IMR-90 (cell line): ENCODE measurements at regions not wholly inside any gene's neighbourhood (a gene's known extent, or its start where the extent isn't known, plus 50 kb on each side); places are given as distances from the start of the nearest gene placed in this dataset.

Experiments
- ATAC-seq: fragments of 200-7000 bp; cut with Tn5 transposase; 2 replicates; pipeline ENCODE4 v1.9.1; 2020; ENCODE audit warnings: low read depth, mild to moderate bottlenecking, moderate library complexity
- BruUV-seq: library from RNA; stranded (reverse); fragments of 400-500 nt; replicated peaks from 2 replicates; lab custom pipeline; 2021; lab: Mats Ljungman, UMichigan
- CTCF ChIA-PET: fragments of 300-600 bp; formaldehyde crosslinking; extraction: SDS; loops from one replicate; lab custom pipeline; 2021; ENCODE audit warnings: antibody characterized with exemption; lab: Yijun Ruan, JAX
- POLR2A ChIA-PET: fragments of 300-600 bp; sonication (Branson Sonifier 250); formaldehyde crosslinking; loops from one replicate; lab custom pipeline; 2022; ENCODE audit warnings: antibody characterized with exemption; ENCODE audit not compliant: unreplicated experiment; lab: Charles Lee
- DNase-seq: peaks from one replicate; pipeline ENCODE4 v3.0.0; 2013
- H2AFZ ChIP-seq: replicated peaks from 2 replicates; pipeline ENCODE3; 2013; ENCODE audit warnings: low read length, mild to moderate bottlenecking; ENCODE audit not compliant: poor library complexity
- H2AK5ac ChIP-seq: 2 replicates; pipeline ENCODE4 v1.6.1; 2013; ENCODE audit warnings: low read depth, low read length, inconsistent platforms
- H2AK9ac ChIP-seq: replicated peaks from 2 replicates; pipeline ENCODE3; 2013; ENCODE audit warnings: mild to moderate bottlenecking, low read depth, low read length, moderate library complexity; ENCODE audit not compliant: poor library complexity
- H2BK120ac ChIP-seq: 2 replicates; pipeline ENCODE4 v1.6.1; 2013; ENCODE audit warnings: low read depth, low read length, inconsistent platforms
- H2BK15ac ChIP-seq: 3 replicates; pipeline ENCODE4 v1.6.1; 2013; ENCODE audit warnings: low read depth, low read length, inconsistent platforms
- H2BK20ac ChIP-seq: 2 replicates; pipeline ENCODE4 v1.6.1; 2013; ENCODE audit warnings: low read depth, mild to moderate bottlenecking, inconsistent platforms, low read length, moderate library complexity
- H2BK5ac ChIP-seq: 2 replicates; pipeline ENCODE4 v1.6.1; 2013; ENCODE audit warnings: mild to moderate bottlenecking, low read depth, low read length, inconsistent platforms; ENCODE audit not compliant: poor library complexity, severe bottlenecking
- H3K14ac ChIP-seq: replicated peaks from 2 replicates; pipeline ENCODE4 v1.6.1; 2013; ENCODE audit warnings: low read depth, low read length, inconsistent platforms
- H3K18ac ChIP-seq: 2 replicates; pipeline ENCODE4 v1.6.1; 2013; ENCODE audit warnings: low read depth, low read length, control low read depth
- H3K23ac ChIP-seq: 2 replicates; pipeline ENCODE4 v1.6.1; 2013; ENCODE audit warnings: low read depth, low read length, inconsistent platforms
- H3K27ac ChIP-seq: 2 replicates; pipeline ENCODE4 v1.5.1; 2013; ENCODE audit warnings: mild to moderate bottlenecking, control low read depth, low read length; ENCODE audit not compliant: insufficient read depth
- H3K27me3 ChIP-seq: 2 replicates; pipeline ENCODE4 v1.6.1; 2013; ENCODE audit warnings: low read length; ENCODE audit not compliant: control insufficient read depth, insufficient read depth
- H3K36me3 ChIP-seq: 2 replicates; pipeline ENCODE4 v1.6.1; 2013; ENCODE audit warnings: low read length, mixed read lengths; ENCODE audit not compliant: control insufficient read depth, insufficient read depth
- H3K4ac ChIP-seq: 2 replicates; pipeline ENCODE4 v1.6.1; 2013; ENCODE audit warnings: low read depth, low read length, inconsistent platforms
- H3K4me1 ChIP-seq: 2 replicates; pipeline ENCODE4 v1.6.1; 2013; ENCODE audit warnings: low read length, mixed read lengths; ENCODE audit not compliant: control insufficient read depth, insufficient read depth
- H3K4me2 ChIP-seq: 2 replicates; pipeline ENCODE4 v1.6.1; 2013; ENCODE audit warnings: low read depth, mild to moderate bottlenecking, control low read depth, low read length, moderate library complexity
- H3K4me3 ChIP-seq: 2 replicates; pipeline ENCODE4 v1.5.1; 2013; ENCODE audit warnings: low read depth, mild to moderate bottlenecking, control low read depth, low read length, moderate library complexity; ENCODE audit not compliant: insufficient read depth
- H3K56ac ChIP-seq: 2 replicates; pipeline ENCODE4 v1.6.1; 2013; ENCODE audit warnings: low read length, inconsistent platforms; ENCODE audit not compliant: insufficient read depth; ENCODE audit errors: extremely low read depth
- H3K79me1 ChIP-seq, 2 experiments: 2 replicates each; pipeline ENCODE4 v1.6.1; 2013; ENCODE audit warnings: low read length in 2 of 2, inconsistent platforms in 1 of 2, low read depth in 1 of 2
- H3K9ac ChIP-seq: 2 replicates; pipeline ENCODE4 v1.6.1; 2013; ENCODE audit warnings: low read depth, low read length, control low read depth
- H3K9me1 ChIP-seq: 2 replicates; pipeline ENCODE4 v1.6.1; 2013; ENCODE audit warnings: low read length, inconsistent platforms; ENCODE audit not compliant: insufficient read depth
- H3K9me3 ChIP-seq: 2 replicates; pipeline ENCODE4 v1.6.1; 2013; ENCODE audit warnings: low read length; ENCODE audit not compliant: control insufficient read depth, insufficient read depth
- H4K20me1 ChIP-seq: 2 replicates; pipeline ENCODE4 v1.6.1; 2013; ENCODE audit warnings: low read length, inconsistent platforms; ENCODE audit not compliant: insufficient read depth
- H4K5ac ChIP-seq: 2 replicates; pipeline ENCODE4 v1.6.1; 2013; ENCODE audit warnings: mild to moderate bottlenecking, low read depth, low read length, control low read depth
- H4K8ac ChIP-seq, 2 experiments: 2 replicates each; pipeline ENCODE4 v1.6.1; 2013; ENCODE audit warnings: low read depth in 2 of 2, low read length in 2 of 2, control low read depth in 1 of 2, inconsistent platforms in 1 of 2
- H4K91ac ChIP-seq: 2 replicates; pipeline ENCODE4 v1.6.1; 2013; ENCODE audit warnings: low read depth, low read length, inconsistent platforms; ENCODE audit not compliant: insufficient read depth
- ELK1 ChIP-seq: fragments of 150-350 bp; IDR thresholded peaks from 2 replicates; pipeline ENCODE4 v1.6.1; 2016; ENCODE audit warnings: low read depth, mild to moderate bottlenecking, low read length, moderate library complexity, borderline replicate concordance
- MAFK ChIP-seq: IDR thresholded peaks from 2 replicates; pipeline ENCODE4 v1.6.1; 2012; ENCODE audit warnings: low read depth, low read length, improper control_type of control experiment
- MXI1 ChIP-seq: IDR thresholded peaks from 2 replicates; pipeline ENCODE4 v1.6.1; 2012; ENCODE audit warnings: low read depth, mild to moderate bottlenecking, low read length, moderate library complexity, borderline replicate concordance
- NFE2L2 ChIP-seq: fragments of 150-350 bp; IDR thresholded peaks from 2 replicates; pipeline ENCODE4 v1.6.1; 2016; ENCODE audit warnings: low read depth, mild to moderate bottlenecking, low read length
- RFX5 ChIP-seq: IDR thresholded peaks from 2 replicates; pipeline ENCODE4 v1.8.0; 2012; ENCODE audit warnings: low read depth, mild to moderate bottlenecking, low read length, moderate library complexity
- WGBS, 2 experiments: methylation state at CpG; one replicate each; pipeline versions ENCODE4 v1.1.5 to v1.1.7; 2013; ENCODE audit warnings: missing lambda C conversion rate in 2 of 2; ENCODE audit not compliant: insufficient read length in 1 of 2; ENCODE audit errors: extremely low coverage in 2 of 2; 5-methylcytosine and 5-hydroxymethylcytosine counted together
- dilution Hi-C: fragments of 300-500 bp; cut with HindIII; formaldehyde crosslinking; loops from one replicate; pipeline ENCODE4 v1.14.3; 2018; ENCODE audit warnings: low sequenced_read_pairs; ENCODE audit not compliant: unreplicated experiment
- in situ Hi-C: fragments of 300-500 bp; cut with MboI; formaldehyde crosslinking; loops from 3 replicates; pipeline ENCODE4 v1.14.3; 2019; ENCODE audit warnings: low sequenced_read_pairs, inconsistent platforms, mixed read lengths
- intact Hi-C: fragments of 100-400 bp; cut with micrococcal nuclease; formaldehyde crosslinking; loops from 2 replicates; pipeline ENCODE4 v1.10.0; 2022

DNA sequence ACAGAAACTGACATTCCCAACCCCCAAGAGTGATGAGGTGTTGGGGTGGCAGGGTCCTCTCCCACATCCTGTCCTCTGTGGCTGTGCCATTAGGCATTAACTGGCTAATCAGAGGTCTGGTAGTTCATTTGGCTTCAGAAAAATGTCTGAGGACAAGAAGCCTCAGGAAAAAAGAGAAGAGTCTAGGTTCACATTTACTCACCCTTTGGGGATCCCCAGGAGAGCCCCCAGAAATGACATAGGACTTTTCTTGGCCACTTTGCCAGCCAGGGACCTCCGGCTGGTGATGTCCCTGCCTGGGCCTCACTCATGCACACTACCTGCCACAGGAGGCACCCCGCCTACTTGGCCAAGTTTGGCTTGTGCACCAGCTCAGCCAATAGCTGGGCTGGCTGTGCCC is 173.0 kb downstream of the RBM46 start:
- DNase-seq: no peak
- H4K8ac ChIP-seq: no peak overlapping the region
- no peak overlapping the region for H3K56ac ChIP-seq
- no peak overlapping the region for H3K4me3 ChIP-seq
- no peaks in the 10 kb centered on the region for H4K20me1 ChIP-seq
- H3K18ac ChIP-seq: no peak overlapping the region
- H2AK9ac ChIP-seq: no peak overlapping the region
- TF ChIP-seq RFX5 (no peak), MXI1 (no peak), ELK1 (no peak), MAFK (no peak), NFE2L2 (no peak)
- no TSS peak for BruUV-seq
- POLR2A ChIA-PET: no interaction called here
- H2BK20ac ChIP-seq: no peak overlapping the region
- H3K14ac ChIP-seq: no peak overlapping the region
- no peaks in the 10 kb centered on the region for H3K79me1 ChIP-seq
- H4K5ac ChIP-seq: no peak overlapping the region
- no peak overlapping the region for H4K91ac ChIP-seq
- dilution Hi-C loops (no loop called here), in situ Hi-C loops (no loop called here), intact Hi-C loops (loop anchor here (10.0 kb wide), 1 partner anchor 171 kb away; no protein-coding TSS in a partner anchor)
- no peak overlapping the region for H2AFZ ChIP-seq
- no peak overlapping the region for H2BK5ac ChIP-seq
- no peak overlapping the region for H2BK15ac ChIP-seq
- no peak overlapping the region for H3K4me2 ChIP-seq
- 50% methylated on average over 1 of the region's 2 CpGs; no CpG with 5 or more reads in 1 of the 2 experiments for WGBS, 2 experiments
- no peak for ATAC-seq
- H3K9ac ChIP-seq: no peak overlapping the region
- H3K4ac ChIP-seq: no peak overlapping the region
- H3K9me1 ChIP-seq: no peaks in the 10 kb centered on the region
- no peaks in the 10 kb centered on the region for H3K27me3 ChIP-seq
- no peaks in the 10 kb centered on the region for H3K4me1 ChIP-seq
- H3K9me3 ChIP-seq: peaks cover 6% of the 10 kb centered on the region
- CTCF ChIA-PET: no interaction called here
- no peak overlapping the region for H2AK5ac ChIP-seq
- H3K23ac ChIP-seq: no peak overlapping the region
- no peaks in the 10 kb centered on the region for H3K36me3 ChIP-seq
- no peak overlapping the region for H3K27ac ChIP-seq
- H2BK120ac ChIP-seq: no peak overlapping the region
